Fibroblast of the aortic adventitia (primary cell): ENCODE measurements at regions not wholly inside any gene's neighbourhood (a gene's known extent, or its start where the extent isn't known, plus 50 kb on each side); places are given as distances from the start of the nearest gene placed in this dataset.
"Not testable (repeated sequence)": the region's sequence is repeated elsewhere in the genome, so short reads cannot be mapped to it uniquely, and the experiment has no call there.

ENCODE experiments used
- DNase-seq: peaks from one replicate; pipeline ENCODE4 v3.0.0-alpha.2; 2010; ENCODE audit warnings: low read depth
- H3K4me3 ChIP-seq: 2 replicates; pipeline ENCODE4 v1.5.1; 2011; ENCODE audit warnings: low read depth, mild to moderate bottlenecking, control low read depth, low read length, moderate library complexity
- CTCF ChIP-seq: IDR thresholded peaks from 2 replicates; pipeline ENCODE4 v1.5.1; 2011; ENCODE audit warnings: mild to moderate bottlenecking, low read length, control low read depth, inconsistent platforms; ENCODE audit not compliant: insufficient read depth

DNA sequence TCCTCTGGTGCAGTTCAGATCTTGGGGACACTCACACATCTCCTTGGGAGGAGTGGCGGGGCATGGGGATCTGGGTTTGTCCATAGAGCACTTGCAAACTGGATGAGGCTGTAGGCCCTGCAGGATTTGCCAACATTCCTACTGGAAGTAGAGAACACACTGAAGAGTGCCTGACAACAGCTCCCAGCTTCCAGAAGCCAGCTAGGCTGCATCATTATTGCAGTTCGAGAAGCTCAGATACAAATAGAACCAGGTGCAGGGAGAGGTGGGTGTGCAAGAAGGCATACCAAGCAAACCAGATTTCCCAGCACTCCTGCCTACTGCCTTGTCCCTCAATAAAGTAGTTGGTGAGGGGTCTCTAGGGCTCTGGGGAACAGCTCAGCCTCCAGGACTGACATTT is 52.5 kb downstream of the RHOB start:
- DNase-seq = no peak
- no peak for TF ChIP-seq CTCF
- H3K4me3 ChIP-seq = no peak overlapping the region

GRCh38 chr2:20501974-20502373 is 55.1 kb downstream of the RHOB start:
- H3K4me3 ChIP-seq = no peak overlapping the region
- no peak for TF ChIP-seq CTCF
- peak; percentile 99 for DNase-seq

DNA sequence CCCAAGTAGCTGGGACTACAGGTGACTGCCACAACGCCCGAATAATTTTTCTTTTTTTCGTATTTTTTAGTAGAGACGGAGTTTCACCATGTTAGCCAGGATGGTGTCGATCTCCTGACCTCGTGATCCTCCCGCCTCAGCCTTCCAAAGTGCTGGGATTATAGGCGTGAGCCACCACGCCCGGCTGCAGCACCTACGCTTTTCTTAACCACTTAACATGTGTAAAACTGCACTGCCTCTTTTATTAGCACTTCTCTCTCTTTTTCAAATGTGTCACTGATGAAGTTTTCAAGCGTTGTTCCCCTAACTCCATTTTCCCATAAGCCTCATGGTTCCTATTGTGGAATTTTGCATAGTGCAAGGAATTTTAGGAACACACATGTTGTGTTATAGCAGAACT is 55.6 kb downstream of the RHOB start:
- DNase-seq, H3K4me3 ChIP-seq: not testable (repeated sequence)

DNA sequence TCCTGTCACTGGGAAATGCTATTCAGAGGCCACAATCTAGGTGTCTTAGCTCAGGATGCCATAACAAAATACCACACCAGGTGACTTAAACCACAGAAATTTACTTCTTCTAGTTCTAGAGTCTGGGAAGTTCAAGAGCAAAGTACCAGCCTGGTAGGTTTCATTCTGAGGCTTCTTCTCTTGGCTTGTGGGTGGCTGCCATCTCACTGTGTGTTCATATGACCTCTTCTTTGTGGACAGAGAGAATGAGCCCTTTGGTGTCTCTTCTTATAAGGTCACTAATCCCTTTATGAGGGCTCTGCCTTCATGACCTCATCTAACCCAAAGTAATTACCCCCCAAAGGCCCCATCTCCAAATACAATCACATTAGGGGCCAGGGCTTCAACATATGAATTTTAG is 57.3 kb downstream of the RHOB start:
- no peak for TF ChIP-seq CTCF

DNA sequence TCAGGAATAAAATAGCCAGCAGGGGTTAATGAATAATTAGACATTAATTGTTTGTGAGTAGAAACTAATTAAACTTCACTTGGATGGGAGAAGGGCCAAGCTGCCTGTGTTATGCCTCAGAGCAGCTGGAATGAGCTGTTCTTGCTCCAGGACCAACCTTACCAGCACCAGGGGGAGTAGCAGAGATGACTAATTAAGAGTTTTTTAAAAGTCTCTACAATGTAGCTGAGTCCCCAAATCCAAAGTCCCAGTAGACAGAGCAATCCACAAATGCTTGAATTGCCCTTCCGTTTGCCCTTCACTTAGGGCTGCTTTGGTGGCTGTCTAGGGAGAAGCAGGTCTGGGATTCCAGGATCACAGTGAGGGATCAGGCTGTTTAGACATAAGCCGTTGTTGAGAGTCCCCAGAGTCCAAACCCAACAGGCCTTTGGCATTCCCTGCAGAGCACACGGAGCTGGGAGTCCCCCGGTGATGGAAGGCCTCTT is 59.4 kb downstream of the RHOB start:
- peak; percentile 54 for DNase-seq
- TF ChIP-seq CTCF = peak; percentile 33
- H3K4me3 ChIP-seq = no peak overlapping the region

More for the DNA sequence above, 57.3 kb downstream of the RHOB start:
- H3K4me3 ChIP-seq = no peak overlapping the region
- no peak for DNase-seq

GRCh38 chr2:20507166-20507692 is 60.4 kb downstream of the RHOB start:
- H3K4me3 ChIP-seq = no peak overlapping the region
- TF ChIP-seq CTCF = no peak
- DNase-seq = no peak

- TF ChIP-seq CTCF = no peak
- no peak overlapping the region for H3K4me3 ChIP-seq
- DNase-seq = no peak
These were observed 60.8 kb downstream of the RHOB start for GRCh38 chr2:20507711-20508110.
